Gastrocnemius medialis (tissue), 4 donors: ENCODE measurements at regions not wholly inside any gene's neighbourhood (a gene's known extent, or its start where the extent isn't known, plus 50 kb on each side); places are given as distances from the start of the nearest gene placed in this dataset.

Source experiments
- CTCF ChIP-seq, 5 experiments: fragments of 450-650 bp in 3 of 5; fragments of 200-600 bp in 2 of 5; sonication (generic) in 2 of 5; IDR thresholded peaks in 4 of 5; conservative IDR thresholded peaks in 1 of 5; 1 replicate in 4 of 5; 2 replicates in 1 of 5; pipeline ENCODE4 v1.5.1; 2016 to 2019; ENCODE audit warnings: antibody characterized with exemption in 5 of 5, mild to moderate bottlenecking in 3 of 5, moderate library complexity in 3 of 5
- POLR2A ChIP-seq, 2 donors: fragments of 450-650 bp; IDR thresholded peaks; one replicate each; pipeline ENCODE4 v1.6.1; 2017; ENCODE audit warnings: antibody characterized with exemption in 2 of 2, mild to moderate bottlenecking in 2 of 2, moderate library complexity in 2 of 2

- TF ChIP-seq CTCF (IDR thresholded peaks at IDR 0.05 in 4 of 5, conservative IDR thresholded peaks at IDR 0.05 in 1 of 5) (no peak), POLR2A (IDR thresholded peaks at IDR 0.05) (no peak)
Measured at GRCh38 chr11:26909991-26910591, 83.8 kb upstream of the FIBIN start.
